ENCODE measurements at regions not wholly inside any gene's neighbourhood (a gene's known extent, or its start where the extent isn't known, plus 50 kb on each side); places are given as distances from the start of the nearest gene placed in this dataset.

GRCh38 chr2:236673126-236673822, 103.6 kb downstream of the ACKR3 start:
- DNase-seq (ENCODE audit: low read depth in 2 of 2) = peak in 1 of 2 donors; percentile 7

DNA sequence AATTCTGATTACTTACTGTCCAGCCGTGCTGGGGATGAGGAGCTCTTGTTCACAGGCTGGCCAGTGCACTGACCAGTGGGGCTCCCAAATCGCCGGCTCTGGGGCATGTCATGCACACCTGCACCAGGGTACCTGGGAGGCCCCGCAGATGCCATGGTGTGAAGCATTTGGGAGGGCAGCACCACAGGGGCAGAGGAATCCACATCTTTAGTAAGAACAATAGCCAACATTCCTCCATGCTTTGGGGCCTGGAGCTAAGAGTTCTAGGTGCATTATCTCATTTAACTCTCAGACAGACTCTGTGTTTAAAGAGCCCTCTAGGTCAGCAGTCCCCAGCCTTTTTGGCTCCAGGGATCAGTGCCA, 104.2 kb downstream of the ACKR3 start:
- no peak for DNase-seq (ENCODE audit: low read depth in 2 of 2)

GRCh38 chr2:236674238-236674637, 104.6 kb downstream of the ACKR3 start:
- no peak for DNase-seq (ENCODE audit: low read depth in 2 of 2)

DNA sequence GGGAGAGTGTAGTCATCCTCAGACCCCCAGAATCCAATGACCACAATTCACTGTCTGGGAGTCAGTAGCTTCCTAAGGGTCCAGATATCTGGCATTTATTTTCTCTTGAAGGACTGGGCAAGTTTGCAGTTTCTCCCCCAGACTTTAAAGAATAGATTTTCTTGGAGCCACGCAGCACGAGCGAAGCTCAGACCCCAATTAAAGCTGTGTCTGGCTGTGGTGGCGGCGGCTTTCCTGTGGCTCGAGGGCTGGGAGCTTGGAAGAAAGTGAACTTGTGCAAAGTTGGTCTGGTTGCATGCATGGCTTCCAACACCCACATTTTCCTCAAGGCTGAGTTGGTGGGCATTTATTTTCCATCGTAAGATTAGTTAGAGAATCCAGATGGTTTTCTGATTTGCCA, 105.0 kb downstream of the ACKR3 start:
- no peak for DNase-seq (ENCODE audit: low read depth in 2 of 2)

DNA sequence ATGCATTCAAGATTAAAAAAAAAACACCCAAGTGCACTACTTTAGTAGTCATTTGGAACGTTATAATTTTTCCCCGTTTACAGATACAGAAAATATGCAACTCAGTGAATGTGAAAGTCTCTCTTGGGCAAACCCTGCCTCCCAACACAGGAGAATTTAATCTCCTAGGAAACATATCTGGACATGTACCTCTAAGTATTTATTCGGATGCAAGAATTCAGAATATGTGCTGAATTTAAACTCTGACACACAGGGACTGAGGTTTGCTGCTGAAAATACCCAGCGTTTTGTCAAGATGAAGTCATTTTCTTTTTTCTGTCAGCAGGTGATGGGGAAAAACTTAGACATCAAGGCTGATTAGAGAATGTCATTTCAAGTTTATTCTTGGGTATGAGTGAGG, 105.4 kb downstream of the ACKR3 start:
- DNase-seq (ENCODE audit: low read depth in 2 of 2) = no peak

GRCh38 chr2:236675526-236675925, 105.9 kb downstream of the ACKR3 start:
- DNase-seq (ENCODE audit: low read depth in 2 of 2) = no peak

- no peak for DNase-seq (ENCODE audit: low read depth in 2 of 2)
Observed at GRCh38 chr2:236676136-236676873, 106.7 kb downstream of the ACKR3 start.

GRCh38 chr2:236677368-236677767, 107.7 kb downstream of the ACKR3 start:
- DNase-seq (ENCODE audit: low read depth in 2 of 2) = no peak

- no peak for DNase-seq (ENCODE audit: low read depth in 2 of 2)
Observed at GRCh38 chr2:236678307-236678975, 108.8 kb downstream of the ACKR3 start.

DNA sequence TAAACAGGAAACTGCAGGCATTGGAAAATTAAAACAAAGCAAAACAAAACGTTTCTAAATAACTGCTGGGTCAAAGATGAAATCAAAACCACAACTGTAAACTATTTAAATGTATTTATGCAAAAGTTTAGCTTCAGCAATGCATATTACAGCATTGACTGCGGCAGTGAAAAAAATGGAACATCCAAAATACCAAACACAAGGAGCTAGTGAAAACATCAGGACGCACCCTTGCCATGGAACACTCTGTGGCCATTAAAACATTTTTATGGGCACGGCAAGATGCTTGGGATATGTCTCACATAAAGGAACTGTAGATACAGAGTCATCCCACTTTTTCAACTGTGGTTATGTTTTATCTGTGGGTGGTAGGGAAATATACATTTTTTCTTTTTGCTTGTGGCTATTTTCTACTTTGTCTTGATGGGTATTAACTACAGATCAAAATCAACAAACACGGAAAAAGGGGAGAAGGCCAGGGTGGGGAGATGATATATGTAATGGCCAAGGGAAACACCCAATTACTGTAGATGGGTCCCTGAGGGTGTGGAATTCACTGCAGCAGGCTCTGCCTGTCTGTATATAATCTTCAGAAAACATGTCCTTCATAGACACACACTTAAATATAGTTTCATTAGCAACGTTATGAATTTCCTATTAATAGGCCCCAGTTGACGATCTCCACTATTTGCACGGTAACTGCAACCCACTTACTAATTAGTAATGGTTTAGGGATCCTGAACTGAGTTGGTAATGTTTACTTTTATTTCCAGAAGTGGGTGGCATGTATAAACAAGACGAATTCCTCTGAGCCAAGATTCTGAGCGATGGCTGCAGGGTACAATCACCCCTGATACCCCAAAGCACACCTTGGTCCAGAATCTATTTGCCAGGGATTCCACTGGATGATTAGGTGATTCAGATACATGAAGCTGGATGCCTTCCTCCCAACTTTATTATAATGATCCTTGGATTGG, 110.5 kb downstream of the ACKR3 start:
- DNase-seq (ENCODE audit: low read depth in 2 of 2) = no peak

DNA sequence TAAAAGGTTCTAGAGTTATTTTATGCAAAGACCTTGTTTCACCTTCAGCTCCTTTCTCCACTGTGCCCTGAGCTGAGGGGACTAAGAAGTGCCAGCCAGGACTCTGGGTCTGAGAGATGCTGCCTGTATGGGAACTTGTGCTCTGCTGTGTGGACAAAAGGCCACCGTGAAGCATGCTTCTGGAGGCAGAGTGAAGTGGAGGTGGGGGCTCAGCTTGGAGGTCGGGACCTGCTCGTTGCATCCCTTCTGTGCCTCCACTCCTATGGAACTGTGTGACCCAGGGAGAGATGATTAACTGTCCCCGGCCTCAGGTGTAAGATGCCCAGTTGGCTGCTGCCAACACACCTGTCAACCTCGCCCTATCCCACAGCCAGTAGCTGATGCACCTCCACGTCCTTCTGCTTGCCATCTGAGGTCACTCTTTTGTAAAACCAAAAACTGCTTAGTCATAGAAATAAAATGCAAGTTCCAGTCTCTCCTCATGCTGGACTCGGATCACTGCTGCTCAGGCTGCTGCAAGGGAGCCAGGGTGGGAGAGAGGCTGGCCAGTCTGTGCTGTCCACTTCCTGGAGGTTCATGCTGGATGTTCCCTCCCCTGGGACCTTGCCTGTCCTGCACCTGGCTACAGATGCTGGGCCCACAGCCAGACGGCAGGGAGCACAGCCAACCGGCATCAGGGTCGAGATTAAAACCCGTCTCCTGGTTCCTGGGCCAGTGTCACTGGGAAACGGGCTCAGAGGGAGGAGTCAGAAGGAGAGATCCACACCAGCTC, 113.2 kb downstream of the ACKR3 start:
- DNase-seq (ENCODE audit: low read depth in 2 of 2) = no peak

- no peak for DNase-seq (ENCODE audit: low read depth in 2 of 2)
Observed at GRCh38 chr2:236684504-236685256, 115.1 kb downstream of the ACKR3 start.

DNA sequence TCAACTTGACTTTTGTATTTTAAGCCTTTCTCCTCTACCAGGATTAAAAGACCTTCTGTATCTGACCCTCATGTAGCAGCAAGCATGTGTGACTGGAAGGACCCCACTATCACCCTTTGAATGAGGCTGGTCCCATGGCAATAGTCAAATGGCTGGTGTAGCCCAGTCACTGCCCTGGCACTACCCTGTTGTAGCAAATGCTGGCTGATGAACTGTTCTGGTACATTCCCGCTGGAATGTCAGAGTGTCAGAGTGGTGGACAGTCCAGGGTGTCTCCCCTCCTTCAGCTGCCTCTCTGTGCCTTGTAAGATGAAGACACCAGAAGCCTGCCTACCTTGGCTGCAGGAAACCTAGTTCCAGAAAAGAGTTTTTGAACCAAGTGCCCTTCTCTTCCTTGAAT, 115.7 kb downstream of the ACKR3 start:
- DNase-seq (ENCODE audit: low read depth in 2 of 2) = no peak

DNA sequence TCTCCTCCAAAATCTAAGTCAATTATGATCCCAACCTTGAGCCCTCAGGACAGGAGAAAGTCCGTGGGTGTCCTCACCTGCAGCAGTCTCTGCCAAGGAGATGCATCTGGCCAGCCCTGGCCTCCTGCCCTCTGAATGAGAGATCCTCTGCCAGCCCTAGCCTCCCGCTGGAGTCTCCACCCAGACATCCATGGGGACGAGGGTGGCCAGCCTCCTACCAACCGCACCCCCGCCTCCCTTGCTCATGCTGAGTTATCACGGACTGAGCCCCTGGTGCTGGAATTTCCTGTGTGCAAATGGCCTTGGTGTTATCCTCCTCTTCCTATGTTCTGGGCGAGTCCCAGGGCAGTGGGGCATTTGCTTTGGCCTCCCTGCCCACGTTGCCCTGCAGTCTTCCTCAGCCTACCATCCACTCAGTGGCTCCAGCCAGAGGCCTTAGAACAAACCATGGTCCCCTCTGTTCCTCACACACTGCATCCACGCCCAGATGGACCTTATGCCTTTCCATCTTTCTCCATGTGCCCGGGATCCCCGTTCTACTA, 116.4 kb downstream of the ACKR3 start:
- DNase-seq (ENCODE audit: low read depth in 2 of 2) = no peak

GRCh38 chr2:236686561-236686960, 116.9 kb downstream of the ACKR3 start:
- DNase-seq (ENCODE audit: low read depth in 2 of 2) = no peak

DNA sequence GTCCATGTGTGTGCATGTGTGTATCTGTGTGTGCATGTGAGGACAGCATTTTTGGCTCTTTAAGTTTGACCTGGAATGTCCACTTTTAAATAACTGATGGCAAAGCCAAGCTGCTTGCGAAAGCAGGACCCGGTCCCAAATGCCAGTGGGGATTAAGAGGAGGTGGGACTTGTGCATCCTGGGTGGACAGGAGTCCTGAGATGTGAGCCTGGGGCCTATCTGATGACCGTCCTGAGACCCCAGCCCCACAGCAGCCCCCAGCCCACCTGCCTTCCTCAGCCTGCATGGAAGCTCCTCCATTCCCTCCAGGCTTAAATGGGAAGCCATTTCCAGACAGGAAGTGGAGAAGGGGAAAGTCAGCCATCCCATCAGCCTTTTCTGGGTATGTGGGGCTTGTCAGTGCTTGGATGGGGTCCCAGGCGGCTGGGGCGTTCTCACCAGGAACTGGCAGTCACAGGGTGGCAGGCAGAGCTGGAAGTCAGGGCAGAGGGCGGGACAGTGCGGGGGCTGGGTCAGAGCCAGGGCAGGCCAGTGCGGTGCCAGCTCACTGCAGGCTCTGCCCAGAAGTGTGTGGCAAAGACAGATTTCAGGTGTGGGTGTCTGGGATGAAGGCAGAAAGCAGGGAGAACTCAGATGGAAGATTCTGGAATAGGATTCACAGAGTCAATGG, 117.8 kb downstream of the ACKR3 start:
- no peak for DNase-seq (ENCODE audit: low read depth in 2 of 2)

GRCh38 chr2:236688157-236688556, 118.5 kb downstream of the ACKR3 start:
- no peak for DNase-seq (ENCODE audit: low read depth in 2 of 2)

DNA sequence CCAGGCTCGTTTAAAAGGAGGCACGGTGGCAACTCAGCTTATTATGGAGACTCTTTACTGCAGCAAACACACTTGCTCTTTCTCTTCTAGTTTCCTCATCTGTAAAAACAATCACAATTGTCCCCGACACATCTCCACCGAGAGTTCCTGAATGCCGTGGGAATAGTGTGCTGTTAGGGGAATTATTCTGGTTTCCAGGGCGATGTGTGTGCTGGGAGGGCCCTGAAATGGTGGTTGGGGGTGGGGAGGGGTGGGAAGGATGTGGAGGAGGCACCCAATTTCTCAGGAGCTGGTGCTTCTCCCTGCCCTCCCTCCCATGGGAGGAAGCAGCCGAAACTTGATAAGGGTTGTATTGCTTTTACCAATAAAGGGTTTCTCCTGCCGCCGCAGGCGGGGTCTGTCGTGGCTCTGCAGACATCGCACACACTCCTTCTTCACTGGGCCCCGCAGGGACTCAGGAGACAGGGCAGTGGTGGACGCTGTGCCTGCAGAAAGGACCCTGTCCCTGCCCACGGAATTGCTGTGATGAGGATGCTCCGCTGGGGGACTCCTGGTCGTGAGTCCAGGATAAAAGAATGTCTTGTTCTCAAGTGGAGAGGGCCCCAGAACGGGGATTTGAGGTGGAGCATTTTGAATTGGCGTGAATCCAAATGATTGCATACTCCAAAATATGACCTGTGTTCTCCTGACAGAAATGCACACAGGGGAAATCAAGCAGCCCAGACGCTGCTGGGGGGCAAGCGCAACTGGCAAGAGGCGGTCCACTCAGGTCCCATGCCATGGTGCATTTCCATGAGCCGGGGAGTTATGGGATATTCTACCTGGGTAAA, 119.2 kb downstream of the ACKR3 start:
- no peak for DNase-seq (ENCODE audit: low read depth in 2 of 2)

DNA sequence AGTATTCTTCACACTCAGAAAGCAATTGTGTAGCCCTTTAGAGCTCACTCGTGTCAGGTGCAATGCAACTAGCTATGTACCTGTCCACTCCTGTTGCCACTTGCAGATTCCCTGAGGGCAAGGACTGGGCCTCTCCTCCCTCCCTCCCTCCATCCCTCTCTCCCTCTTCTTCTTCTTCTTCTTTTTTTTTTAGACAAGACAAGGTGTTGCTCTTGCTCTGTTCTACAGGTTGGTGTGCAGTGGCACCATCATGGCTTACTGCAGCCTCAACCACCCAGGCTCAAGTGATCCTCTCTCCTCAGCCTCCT, 119.7 kb downstream of the ACKR3 start:
- no peak for DNase-seq (ENCODE audit: low read depth in 2 of 2)

Data from lung microvascular endothelial cell (primary cell).